Small intestine (tissue), 7 donors: ENCODE measurements at regions not wholly inside any gene's neighbourhood (a gene's known extent, or its start where the extent isn't known, plus 50 kb on each side); places are given as distances from the start of the nearest gene placed in this dataset.

ENCODE experiments used
- DNase-seq, 2 donors: peaks; one replicate each; pipeline versions ENCODE4 v3.0.0 to v3.0.0-alpha.2; 2013
- FAIRE-seq: peaks from 2 replicates; lab custom pipeline; 2012; peaks lifted over from hg19 to GRCh38; lab: Jason Lieb, UNC
- H3K27ac ChIP-seq, 3 donors: one replicate each; pipeline ENCODE4 v1.5.1; 2013; ENCODE audit warnings: low read length in 2 of 3, mild to moderate bottlenecking in 2 of 3, control low read depth in 1 of 3, inconsistent platforms in 1 of 3, low read depth in 1 of 3, moderate library complexity in 1 of 3
- H3K27me3 ChIP-seq, 3 donors: one replicate each; pipeline ENCODE4 v1.6.1; 2013; ENCODE audit warnings: low read length in 3 of 3, inconsistent platforms in 1 of 3; ENCODE audit not compliant: control insufficient read depth in 3 of 3, insufficient read depth in 3 of 3
- H3K36me3 ChIP-seq, 3 donors: one replicate each; pipeline ENCODE4 v1.6.1; 2013; ENCODE audit warnings: low read length in 3 of 3, inconsistent platforms in 1 of 3, low read depth in 1 of 3, mild to moderate bottlenecking in 1 of 3, moderate library complexity in 1 of 3; ENCODE audit not compliant: control insufficient read depth in 3 of 3, insufficient read depth in 2 of 3
- H3K4me1 ChIP-seq, 3 donors: one replicate each; pipeline ENCODE4 v1.6.1; 2013; ENCODE audit warnings: low read length in 2 of 3, inconsistent platforms in 1 of 3, low read depth in 1 of 3, mild to moderate bottlenecking in 1 of 3, moderate library complexity in 1 of 3; ENCODE audit not compliant: control insufficient read depth in 3 of 3, insufficient read depth in 2 of 3
- H3K4me3 ChIP-seq, 3 donors: one replicate each; pipeline ENCODE4 v1.5.1; 2013; ENCODE audit warnings: low read length in 3 of 3, control low read depth in 1 of 3, inconsistent platforms in 1 of 3, low read depth in 1 of 3, mild to moderate bottlenecking in 1 of 3, moderate library complexity in 1 of 3
- H3K9me3 ChIP-seq, 2 donors: one replicate each; pipeline ENCODE4 v1.6.1; 2013; ENCODE audit warnings: low read depth in 1 of 2, low read length in 1 of 2; ENCODE audit not compliant: control insufficient read depth in 2 of 2, insufficient read depth in 1 of 2
- WGBS, 3 donors: extraction: QIAGEN DNeasy Blood & Tissue Kit; methylation state at CpG; one replicate each; pipeline ENCODE4 v1.1.7; 2013; 5-methylcytosine and 5-hydroxymethylcytosine counted together
- donor health status: healthy with polysubstance abuse.
- donor health status: control.
- donor health status: control.
- donor health status: Bipolar disorder and iron deficiency.
- donor health status: healthy.

GRCh38 chr2:107633580-107634147 is 193.0 kb upstream of the RGPD4 start:
- 78 to 85% (median 79%) methylated on average over 3 of the region's 3 CpGs for WGBS, 3 donors
- DNase-seq (no peak), FAIRE-seq (no peak)
- Histone ChIP-seq H3K4me1 (no peaks in the 10 kb centered on the region), H3K9me3 (peaks cover 0 to 6% of the 10 kb centered on the region in 2 donors), H3K4me3 (no peak overlapping the region), H3K27ac (no peak overlapping the region), H3K36me3 (no peaks in the 10 kb centered on the region), H3K27me3 (no peaks in the 10 kb centered on the region)

GRCh38 chr2:107634172-107634571 is 192.5 kb upstream of the RGPD4 start:
- H3K4me1 ChIP-seq, result no peaks in the 10 kb centered on the region
- H3K27ac ChIP-seq, result no peak overlapping the region
- DNase-seq (no peak), FAIRE-seq (no peak)
- 96% methylated on average over 1 of the region's 1 CpG for WGBS, 3 donors
- H3K36me3 ChIP-seq, result no peaks in the 10 kb centered on the region
- no peak overlapping the region for H3K4me3 ChIP-seq
- H3K27me3 ChIP-seq, result no peaks in the 10 kb centered on the region
- peaks cover 0 to 6% of the 10 kb centered on the region in 2 donors for H3K9me3 ChIP-seq

- no peaks in the 10 kb centered on the region for H3K4me1 ChIP-seq
- no peak overlapping the region for H3K4me3 ChIP-seq
- H3K36me3 ChIP-seq, result no peaks in the 10 kb centered on the region
- no peak for FAIRE-seq
- no peaks in the 10 kb centered on the region for H3K27me3 ChIP-seq
- no peak for DNase-seq
- H3K9me3 ChIP-seq, result peaks cover 0 to 4% of the 10 kb centered on the region in 2 donors
- WGBS, 3 donors, result 69 to 81% (median 73%) methylated on average over 3 of the region's 3 CpGs
- no peak overlapping the region for H3K27ac ChIP-seq
These were observed 190.8 kb upstream of the RGPD4 start for GRCh38 chr2:107635883-107636282.

- no peaks in the 10 kb centered on the region for H3K4me1 ChIP-seq
- FAIRE-seq (no peak), DNase-seq (no peak)
- no peak overlapping the region for H3K27ac ChIP-seq
- no peaks in the 10 kb centered on the region for H3K36me3 ChIP-seq
- H3K27me3 ChIP-seq, result no peaks in the 10 kb centered on the region
- H3K9me3 ChIP-seq, result peaks cover 3 to 18% of the 10 kb centered on the region in 2 donors
- H3K4me3 ChIP-seq, result no peak overlapping the region
These were observed 181.1 kb upstream of the RGPD4 start for GRCh38 chr2:107645586-107645985.

- Histone ChIP-seq H3K36me3 (no peaks in the 10 kb centered on the region), H3K4me3 (no peak overlapping the region), H3K9me3 (peaks cover 3 to 16% of the 10 kb centered on the region in 2 donors), H3K4me1 (no peaks in the 10 kb centered on the region), H3K27me3 (no peaks in the 10 kb centered on the region), H3K27ac (no peak overlapping the region)
- 78 to 88% (median 87%) methylated on average over 11 of the region's 11 CpGs for WGBS, 3 donors
- no peak for DNase-seq
- FAIRE-seq, result no peak
These were observed 177.8 kb upstream of the RGPD4 start for GRCh38 chr2:107648781-107649404.

- 71 to 76% (median 71%) methylated on average over 3 of the region's 3 CpGs for WGBS, 3 donors
- FAIRE-seq, result no peak
These were observed 169.6 kb upstream of the RGPD4 start for GRCh38 chr2:107657049-107657448.

GRCh38 chr2:107663632-107664031 is 163.1 kb upstream of the RGPD4 start:
- FAIRE-seq, result no peak
- Histone ChIP-seq H3K4me1 (no peaks in the 10 kb centered on the region), H3K9me3 (no peaks in the 10 kb centered on the region), H3K4me3 (no peak overlapping the region), H3K27me3 (no peaks in the 10 kb centered on the region), H3K27ac (no peak overlapping the region), H3K36me3 (no peaks in the 10 kb centered on the region)
- no peak for DNase-seq
- WGBS, 3 donors, result 64 to 70% (median 66%) methylated on average over 6 of the region's 6 CpGs

More at GRCh38 chr2:107657049-107657448, 169.6 kb upstream of the RGPD4 start:
- no peaks in the 10 kb centered on the region for H3K36me3 ChIP-seq
- H3K9me3 ChIP-seq, result no peaks in the 10 kb centered on the region
- no peak for DNase-seq
- no peaks in the 10 kb centered on the region for H3K4me1 ChIP-seq
- no peak overlapping the region for H3K27ac ChIP-seq
- H3K27me3 ChIP-seq, result no peaks in the 10 kb centered on the region
- H3K4me3 ChIP-seq, result no peak overlapping the region

- no peak overlapping the region for H3K27ac ChIP-seq
- H3K27me3 ChIP-seq, result no peaks in the 10 kb centered on the region
- FAIRE-seq (no peak), DNase-seq (no peak)
- no peaks in the 10 kb centered on the region for H3K36me3 ChIP-seq
- H3K9me3 ChIP-seq, result peaks cover 0 to 11% of the 10 kb centered on the region in 2 donors
- no peaks in the 10 kb centered on the region for H3K4me1 ChIP-seq
- H3K4me3 ChIP-seq, result no peak overlapping the region
- 50 to 55% (median 53%) methylated on average over 4 of the region's 4 CpGs for WGBS, 3 donors
These were observed 157.4 kb upstream of the RGPD4 start for GRCh38 chr2:107669335-107669734.

- 79 to 89% (median 84%) methylated on average over 8 of the region's 8 CpGs for WGBS, 3 donors
- Histone ChIP-seq H3K4me1 (no peaks in the 10 kb centered on the region), H3K4me3 (no peak overlapping the region), H3K9me3 (no peaks in the 10 kb centered on the region), H3K36me3 (no peaks in the 10 kb centered on the region), H3K27me3 (no peaks in the 10 kb centered on the region), H3K27ac (no peak overlapping the region)
- no peak for DNase-seq
- FAIRE-seq, result no peak
These were observed 144.8 kb upstream of the RGPD4 start for GRCh38 chr2:107681936-107682335.
